HEK293T (cell line): ENCODE measurements at regions not wholly inside any gene's neighbourhood (a gene's known extent, or its start where the extent isn't known, plus 50 kb on each side); places are given as distances from the start of the nearest gene placed in this dataset.

Source experiments
- FOXK2 ChIP-seq: fragments of 450-650 bp; IDR thresholded peaks from 2 replicates; pipeline ENCODE4 v1.6.1; 2016; ENCODE audit warnings: mild to moderate bottlenecking
- FOXM1 ChIP-seq: fragments of 450-650 bp; IDR thresholded peaks from 2 replicates; pipeline ENCODE4 v1.6.1; 2017; ENCODE audit warnings: mild to moderate bottlenecking, borderline replicate concordance
- LEF1 ChIP-seq: fragments of 450-650 bp; IDR thresholded peaks from 2 replicates; pipeline ENCODE4 v1.6.1; 2017; ENCODE audit warnings: mild to moderate bottlenecking, borderline replicate concordance

DNA sequence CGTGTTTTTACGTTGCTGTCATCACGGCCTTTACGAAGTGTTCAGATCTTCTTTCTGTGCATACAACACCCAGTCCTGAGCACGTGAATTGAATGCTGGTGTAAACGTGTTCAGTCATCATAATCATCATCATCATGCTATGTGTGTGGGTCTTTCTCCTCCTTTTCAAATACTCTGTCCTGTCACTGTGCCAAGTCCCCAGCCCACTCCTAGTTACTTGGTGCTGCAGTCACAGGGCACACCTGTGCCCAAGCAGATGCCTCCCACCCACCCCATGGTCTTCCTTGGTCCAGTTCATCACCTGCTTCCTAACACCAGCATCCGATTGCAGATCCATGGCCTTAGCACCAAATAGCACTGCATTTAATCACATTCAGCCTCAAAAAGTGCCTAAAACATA is 78.6 kb upstream of the MGMT start:
- TF ChIP-seq FOXM1 (no peak), FOXK2 (no peak), LEF1 (no peak)
